ENCODE measurements at regions not wholly inside any gene's neighbourhood (a gene's known extent, or its start where the extent isn't known, plus 50 kb on each side); places are given as distances from the start of the nearest gene placed in this dataset.

DNA sequence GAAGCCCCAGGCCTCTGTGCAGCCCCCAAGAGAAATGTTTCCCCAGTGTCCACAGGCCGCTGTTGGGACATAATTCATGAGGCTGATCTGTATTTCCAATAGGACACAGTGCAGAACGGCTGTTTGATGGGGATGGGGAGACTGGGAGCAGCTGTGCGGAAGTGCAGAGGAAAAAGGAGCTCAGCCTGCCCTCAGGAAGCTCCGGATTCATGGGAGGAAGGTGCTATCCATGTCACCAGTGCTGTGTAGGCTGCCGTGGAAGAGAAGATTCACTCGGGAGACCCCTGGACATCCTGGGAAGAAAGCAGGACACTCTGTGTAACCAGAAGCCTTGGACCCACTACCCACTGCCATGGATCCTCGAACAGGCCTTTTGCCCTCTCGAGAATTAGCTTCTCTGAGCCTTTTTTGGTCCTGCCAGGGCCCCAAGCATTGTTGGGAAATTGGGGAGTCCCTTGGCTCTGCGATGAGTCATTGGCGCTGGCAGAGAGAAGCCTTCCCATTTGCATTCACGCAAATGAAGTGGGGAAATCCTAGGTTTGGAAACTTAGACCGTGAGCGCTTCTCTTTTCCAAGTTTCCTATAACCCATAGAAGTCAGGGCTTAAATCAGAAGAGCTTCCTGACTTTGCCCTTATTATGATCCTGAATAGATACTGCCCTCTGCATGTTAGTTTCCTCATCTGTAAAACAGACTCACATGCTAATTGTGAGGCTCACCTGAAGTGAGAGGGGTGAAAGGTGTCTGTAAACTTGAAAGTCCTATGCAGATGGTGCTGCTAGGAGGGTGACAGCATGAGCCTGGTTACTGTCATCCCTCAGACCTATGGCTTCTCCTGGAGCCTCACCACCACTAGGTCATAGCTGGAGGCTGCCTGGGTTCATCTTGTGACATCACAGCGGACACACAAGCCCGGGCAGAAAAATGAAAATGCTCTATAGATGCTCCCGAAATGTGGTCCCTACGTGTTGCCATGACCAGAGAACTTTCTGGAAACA is 229.2 kb upstream of the B3GAT1 start:
- no peak for ATAC-seq

DNA sequence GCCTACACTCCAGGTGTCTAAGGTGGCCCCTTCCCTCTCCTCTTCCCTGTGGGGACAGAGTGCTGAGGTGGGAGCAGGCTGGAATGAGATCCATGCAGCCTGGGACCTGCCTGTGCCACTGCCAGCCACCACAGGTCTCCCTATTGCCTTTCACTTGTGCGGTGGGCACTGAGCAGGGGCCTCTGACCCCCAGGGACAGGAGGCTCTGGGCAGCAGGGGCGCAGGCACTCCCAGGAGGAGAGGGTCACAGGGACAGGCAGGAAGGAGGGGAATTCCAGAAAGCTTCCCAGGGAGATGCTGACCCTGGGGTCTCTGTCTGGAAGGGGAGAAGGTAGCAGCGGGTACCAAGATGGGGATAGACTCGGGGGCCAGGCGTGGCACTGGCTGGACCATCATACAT is 228.5 kb upstream of the B3GAT1 start:
- ATAC-seq = no peak

DNA sequence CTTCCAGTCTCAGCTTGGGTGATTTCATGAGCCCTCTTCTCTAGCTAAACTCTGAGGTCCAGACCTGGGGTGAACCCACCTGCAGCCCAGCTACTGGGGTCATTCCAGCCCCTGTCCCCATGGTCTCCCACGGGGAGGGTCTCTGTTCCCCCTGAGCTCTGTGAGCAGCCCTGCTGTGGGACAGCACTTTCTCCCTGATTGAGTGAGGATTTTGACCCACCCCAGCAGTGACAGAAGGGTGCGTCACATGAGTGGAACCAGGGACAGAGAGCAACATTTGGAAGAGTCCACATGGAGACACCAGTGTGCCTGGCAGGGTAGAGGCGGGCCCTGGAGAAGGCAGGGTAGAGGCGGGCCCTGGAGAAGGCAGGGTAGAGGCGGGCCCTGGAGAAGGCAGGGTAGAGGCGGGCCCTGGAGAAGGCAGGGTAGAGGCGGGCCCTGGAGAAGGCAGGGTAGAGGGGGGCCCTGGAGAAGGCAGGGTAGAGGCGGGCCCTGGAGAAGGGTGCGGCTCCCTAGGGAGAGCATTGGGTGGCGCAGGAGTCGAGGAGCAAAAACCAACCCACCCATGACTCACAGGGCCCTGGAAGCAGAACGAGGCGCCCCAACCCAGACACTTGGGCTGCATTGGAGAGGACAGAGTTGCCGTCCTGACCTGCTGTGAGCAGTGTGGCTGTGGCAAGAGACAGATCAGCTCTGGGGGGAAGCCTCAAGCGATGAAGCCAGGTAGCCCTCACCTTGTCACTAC is 227.7 kb upstream of the B3GAT1 start:
- no peak for ATAC-seq

GRCh38 chr11:134638796-134639430 is 226.9 kb upstream of the B3GAT1 start:
- ATAC-seq = no peak

DNA sequence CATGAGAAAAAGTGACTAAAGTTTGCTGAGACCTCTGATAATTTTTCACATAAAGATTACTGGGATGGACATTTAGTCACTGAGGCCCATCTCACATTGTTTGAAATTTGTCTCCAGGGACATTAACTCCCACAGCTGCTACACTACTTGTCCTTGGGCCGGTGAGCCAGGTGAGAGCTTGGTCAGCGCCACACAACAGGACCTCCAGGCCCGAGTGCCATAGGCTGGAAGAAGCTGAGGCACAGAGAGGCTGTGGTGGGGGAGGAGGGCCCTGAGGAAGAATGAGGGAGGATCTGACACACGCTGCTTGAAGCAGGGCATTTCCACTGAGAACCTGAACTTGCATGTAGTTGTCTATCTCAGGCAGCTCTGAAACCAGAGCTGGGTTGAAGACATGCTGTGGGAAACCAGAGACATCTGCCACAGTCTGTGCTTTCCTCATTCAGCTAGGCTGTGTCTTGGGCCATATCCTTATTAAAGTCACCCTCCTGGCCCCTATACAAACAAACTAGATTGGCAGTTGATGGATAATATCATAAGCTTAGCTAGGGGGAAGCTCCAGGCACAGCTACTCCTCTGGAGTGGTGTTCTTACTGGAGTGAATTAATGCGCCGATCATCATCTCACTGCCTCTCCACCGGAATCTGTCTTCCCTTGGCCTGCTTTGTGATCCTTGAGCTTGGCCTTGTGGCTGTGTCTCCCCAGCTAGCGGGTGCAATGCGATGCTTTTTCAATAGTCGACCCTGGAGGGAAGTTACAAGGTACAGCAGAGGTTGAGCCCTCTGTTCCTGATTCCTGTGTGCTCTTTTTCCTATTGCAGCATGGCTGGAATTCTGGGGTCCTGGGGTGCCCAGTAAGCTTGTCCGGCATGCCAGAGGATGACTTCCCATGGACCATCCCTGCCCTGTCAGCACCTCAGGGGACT is 225.3 kb upstream of the B3GAT1 start:
- ATAC-seq = no peak

DNA sequence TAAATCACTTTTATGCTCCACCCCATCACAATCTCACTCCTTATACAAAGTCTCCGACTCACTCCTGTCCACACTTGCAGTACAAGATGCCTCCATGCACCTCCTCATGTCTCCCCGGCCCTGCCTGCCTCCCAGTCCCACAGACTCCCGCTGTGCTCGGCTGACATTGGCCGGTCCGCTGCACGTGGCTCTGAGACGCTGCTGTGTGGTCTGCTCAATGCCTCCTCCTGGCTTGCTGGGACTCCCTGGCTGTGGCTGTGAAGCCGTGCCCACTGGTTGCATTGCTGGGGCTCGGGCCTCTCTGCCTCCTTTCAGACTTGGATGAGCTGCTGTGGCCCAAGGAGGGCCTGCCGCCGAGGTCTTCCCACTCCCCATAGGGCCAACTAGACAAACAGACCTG is 224.0 kb upstream of the B3GAT1 start:
- no peak for ATAC-seq

GRCh38 chr11:134634897-134635831 is 223.1 kb upstream of the B3GAT1 start:
- no peak for ATAC-seq

DNA sequence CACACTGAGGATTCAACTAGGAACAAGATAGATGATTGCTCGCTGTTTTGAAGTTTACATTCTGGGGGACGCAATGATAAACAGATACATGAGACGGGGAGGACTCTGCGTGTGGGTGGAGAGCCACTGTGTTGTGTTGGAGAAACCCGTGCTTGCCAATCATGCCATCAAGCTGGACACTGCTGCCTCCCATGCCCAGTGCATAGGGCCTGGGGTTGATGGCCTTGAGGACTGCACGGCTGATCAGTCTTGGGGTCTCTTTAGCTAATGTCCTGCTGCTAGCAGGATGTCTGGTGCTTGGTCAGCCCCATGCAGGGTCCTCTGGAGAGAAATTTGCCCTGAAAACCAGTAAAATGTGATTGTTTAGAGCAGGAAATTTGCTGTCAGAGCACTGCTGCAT is 221.2 kb upstream of the B3GAT1 start:
- no peak for ATAC-seq

GRCh38 chr11:134632347-134633119 is 220.5 kb upstream of the B3GAT1 start:
- no peak for ATAC-seq

DNA sequence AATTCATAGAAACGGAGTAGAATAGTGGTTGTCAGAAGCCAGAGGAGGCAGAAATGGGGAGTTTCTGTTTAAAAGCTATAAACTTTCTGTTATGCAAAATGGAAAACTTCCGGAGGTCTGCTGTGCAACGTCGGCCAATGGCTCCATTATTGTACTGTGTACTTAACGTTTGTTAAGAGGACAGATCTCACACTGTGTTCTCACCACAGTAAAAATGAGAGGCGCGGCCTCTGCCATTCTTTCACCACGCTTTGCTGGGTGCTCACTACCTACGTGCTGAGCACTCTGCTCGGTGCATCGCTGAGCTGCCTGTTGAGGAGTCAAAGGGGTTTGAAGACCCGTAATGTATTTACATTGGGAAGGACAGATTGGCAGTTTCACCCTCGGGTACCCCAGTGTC is 218.8 kb upstream of the B3GAT1 start:
- ATAC-seq = no peak

GRCh38 chr11:134628426-134628825 is 216.4 kb upstream of the B3GAT1 start:
- no peak for ATAC-seq

GRCh38 chr11:134626032-134626431 is 214.0 kb upstream of the B3GAT1 start:
- ATAC-seq = no peak

- ATAC-seq = no peak
These were observed 213.6 kb upstream of the B3GAT1 start for GRCh38 chr11:134625631-134626030.

- no peak for ATAC-seq
These were observed 213.1 kb upstream of the B3GAT1 start for GRCh38 chr11:134625151-134625550.

DNA sequence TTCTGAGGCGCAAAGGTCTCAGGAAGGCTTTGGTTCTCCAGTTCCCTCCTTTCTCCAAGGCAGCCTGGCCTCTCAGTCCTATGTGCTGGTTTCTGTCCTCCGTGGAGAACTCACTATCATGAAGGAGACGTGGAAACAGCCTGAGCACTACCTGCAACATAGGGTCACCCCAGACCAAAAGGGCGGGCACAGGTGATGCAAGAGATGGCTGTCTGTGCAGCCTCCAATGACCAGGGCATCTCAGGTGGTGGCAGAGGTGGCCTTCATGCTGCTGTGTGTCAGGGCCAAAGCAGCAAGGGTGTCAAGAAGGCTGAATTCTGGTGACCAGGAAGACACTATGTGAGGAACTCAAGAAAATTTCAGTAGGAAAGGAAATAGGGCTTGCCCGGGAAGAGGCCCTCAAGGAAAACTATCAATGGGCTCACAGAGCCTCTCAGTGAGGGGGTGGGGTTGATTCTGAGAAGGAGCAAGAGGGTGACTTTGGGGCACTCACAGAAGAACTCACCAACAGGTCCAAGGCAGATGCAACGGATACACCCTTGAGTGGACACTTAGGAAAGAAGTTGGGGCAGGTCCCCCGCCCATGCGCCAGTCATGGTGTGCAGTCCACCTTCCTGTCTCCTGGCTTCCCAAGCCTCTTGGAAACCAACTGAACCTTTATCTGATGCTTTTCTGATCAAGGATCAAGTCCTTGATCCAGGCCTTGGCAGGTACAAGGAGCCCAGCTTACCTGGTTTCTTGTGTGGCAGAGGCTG is 212.3 kb upstream of the B3GAT1 start:
- no peak for ATAC-seq

- no peak for ATAC-seq
These were observed 211.7 kb upstream of the B3GAT1 start for GRCh38 chr11:134623711-134624110.

- no peak for ATAC-seq
These were observed 210.4 kb upstream of the B3GAT1 start for GRCh38 chr11:134622458-134622857.

GRCh38 chr11:134617360-134617759 is 205.3 kb upstream of the B3GAT1 start:
- no peak for ATAC-seq

- no peak for ATAC-seq
These were observed 204.0 kb upstream of the B3GAT1 start for GRCh38 chr11:134616038-134616437.

All from activated CD4-positive, CD25-positive, alpha-beta regulatory T cell treated with anti-CD3 and anti-CD28 coated beads, Interleukin-2, amount 50 U/mL, for 24 hours (primary cell).